H9 (cell line): ENCODE measurements at regions not wholly inside any gene's neighbourhood (a gene's known extent, or its start where the extent isn't known, plus 50 kb on each side); places are given as distances from the start of the nearest gene placed in this dataset.

ENCODE experiments used
- DNase-seq: peaks from one replicate; pipeline ENCODE4 v3.0.0-alpha.2; 2017
- H2AFZ ChIP-seq: one replicate; pipeline ENCODE4 v1.6.1; 2013; ENCODE audit warnings: mild to moderate bottlenecking, low read length, control low read depth, moderate library complexity
- H2AK5ac ChIP-seq: 2 replicates; pipeline ENCODE4 v1.6.1; 2013; ENCODE audit warnings: low read length, control low read depth, mixed read lengths; ENCODE audit not compliant: insufficient read length
- H2BK120ac ChIP-seq: one replicate; pipeline ENCODE4 v1.6.1; 2013; ENCODE audit warnings: low read depth, mild to moderate bottlenecking, low read length, control low read depth, inconsistent platforms; ENCODE audit not compliant: poor library complexity, severe bottlenecking
- H2BK12ac ChIP-seq: 2 replicates; pipeline ENCODE4 v1.6.1; 2013; ENCODE audit warnings: low read length, control low read depth, mixed read lengths, low read depth; ENCODE audit not compliant: insufficient read length
- H2BK15ac ChIP-seq: 2 replicates; pipeline ENCODE4 v1.6.1; 2013; ENCODE audit warnings: low read depth, low read length, control low read depth
- H2BK20ac ChIP-seq: one replicate; pipeline ENCODE4 v1.6.1; 2013; ENCODE audit warnings: low read depth, mild to moderate bottlenecking, low read length, control low read depth, inconsistent platforms; ENCODE audit not compliant: poor library complexity, severe bottlenecking
- H2BK5ac ChIP-seq: 2 replicates; pipeline ENCODE4 v1.6.1; 2013; ENCODE audit warnings: low read length, control low read depth, mixed read lengths; ENCODE audit not compliant: insufficient read length
- H3K14ac ChIP-seq: 2 replicates; pipeline ENCODE4 v1.6.1; 2013; ENCODE audit warnings: low read length, control low read depth; ENCODE audit not compliant: insufficient read depth
- H3K18ac ChIP-seq: 2 replicates; pipeline ENCODE4 v1.6.1; 2013; ENCODE audit warnings: low read depth, mild to moderate bottlenecking, mixed read lengths, low read length, control low read depth; ENCODE audit not compliant: insufficient read length
- H3K23ac ChIP-seq: 2 replicates; pipeline ENCODE4 v1.6.1; 2013; ENCODE audit warnings: low read length, control low read depth, mixed read lengths, low read depth; ENCODE audit not compliant: insufficient read length
- H3K23me2 ChIP-seq: 2 replicates; pipeline ENCODE4 v1.6.1; 2013; ENCODE audit warnings: low read depth, mild to moderate bottlenecking, mixed read lengths, low read length, control low read depth; ENCODE audit not compliant: insufficient read length, poor library complexity, severe bottlenecking
- H3K27ac ChIP-seq: 2 replicates; pipeline ENCODE4 v1.5.1; 2013; ENCODE audit warnings: low read length, control low read depth, mixed read lengths, low read depth; ENCODE audit not compliant: insufficient read length
- H3K27me3 ChIP-seq: 2 replicates; pipeline ENCODE4 v1.6.1; 2013; ENCODE audit warnings: low read length, control low read depth, inconsistent platforms; ENCODE audit not compliant: insufficient read depth
- H3K4ac ChIP-seq: 2 replicates; pipeline ENCODE4 v1.6.1; 2013; ENCODE audit warnings: low read depth, mild to moderate bottlenecking, control low read depth, inconsistent platforms, low read length, moderate library complexity
- H3K4me1 ChIP-seq: 2 replicates; pipeline ENCODE4 v1.6.1; 2013; ENCODE audit warnings: low read length, control low read depth, inconsistent platforms; ENCODE audit not compliant: insufficient read depth
- H3K4me2 ChIP-seq: 2 replicates; pipeline ENCODE4 v1.6.1; 2013; ENCODE audit warnings: low read length, control low read depth, mixed read lengths; ENCODE audit not compliant: insufficient read length, insufficient read depth
- H3K56ac ChIP-seq: 2 replicates; pipeline ENCODE4 v1.6.1; 2013; ENCODE audit warnings: low read depth, mild to moderate bottlenecking, mixed read lengths, low read length, control low read depth; ENCODE audit not compliant: insufficient read length
- H3K79me1 ChIP-seq: 2 replicates; pipeline ENCODE4 v1.6.1; 2013; ENCODE audit warnings: low read depth, mild to moderate bottlenecking, moderate library complexity, low read length, control low read depth, inconsistent platforms; ENCODE audit not compliant: insufficient read depth, poor library complexity, severe bottlenecking
- H3K79me2 ChIP-seq: 2 replicates; pipeline ENCODE4 v1.6.1; 2013; ENCODE audit warnings: low read length, control low read depth, inconsistent platforms; ENCODE audit not compliant: insufficient read depth
- H3K9ac ChIP-seq: 2 replicates; pipeline ENCODE4 v1.6.1; 2013; ENCODE audit warnings: low read length, control low read depth, mixed read lengths; ENCODE audit not compliant: insufficient read length; ENCODE audit errors: extremely low read depth
- H3K9me3 ChIP-seq: one replicate; pipeline ENCODE4 v1.6.1; 2013; ENCODE audit warnings: low read depth, low read length, inconsistent platforms; ENCODE audit not compliant: control insufficient read depth
- H3T11ph ChIP-seq: one replicate; pipeline ENCODE4 v1.6.1; 2013; ENCODE audit warnings: mild to moderate bottlenecking, low read length, control low read depth, inconsistent platforms
- H4K20me1 ChIP-seq: one replicate; pipeline ENCODE4 v1.6.1; 2013; ENCODE audit not compliant: control insufficient read depth, insufficient read length, insufficient read depth
- H4K5ac ChIP-seq: 2 replicates; pipeline ENCODE4 v1.6.1; 2013; ENCODE audit warnings: low read depth, mild to moderate bottlenecking, mixed read lengths, low read length, control low read depth; ENCODE audit not compliant: insufficient read length
- H4K8ac ChIP-seq: replicated peaks from 2 replicates; pipeline ENCODE4 v1.6.1; 2013; ENCODE audit warnings: low read length, control low read depth, mixed read lengths, low read depth; ENCODE audit not compliant: insufficient read length
- H4K91ac ChIP-seq: 2 replicates; pipeline ENCODE4 v1.6.1; 2013; ENCODE audit warnings: low read depth, mild to moderate bottlenecking, moderate library complexity, mixed read lengths, low read length, control low read depth; ENCODE audit not compliant: insufficient read length
- H3K27ac Mint-ChIP-seq, 3 experiments: 2 replicates in 2 of 3; 3 replicates in 1 of 3; pipeline ENCODE4 v1.8.0; 2020 to 2021; ENCODE audit warnings: mixed read lengths in 3 of 3, mild to moderate bottlenecking in 1 of 3, moderate library complexity in 1 of 3
- H3K27me3 Mint-ChIP-seq: 2 replicates; pipeline ENCODE4 v1.8.0; 2021; ENCODE audit warnings: low read depth, mild to moderate bottlenecking, moderate library complexity, mixed read lengths
- H3K36me3 Mint-ChIP-seq, 3 experiments: 2 replicates in 2 of 3; 3 replicates in 1 of 3; pipeline ENCODE4 v1.8.0; 2020 to 2021; ENCODE audit warnings: low read depth in 3 of 3, mixed read lengths in 3 of 3; ENCODE audit not compliant: insufficient read depth in 1 of 3
- H3K4me1 Mint-ChIP-seq, 2 experiments: 2 replicates each; pipeline ENCODE4 v1.8.0; 2020; ENCODE audit warnings: mixed read lengths in 2 of 2
- H3K4me3 Mint-ChIP-seq, 2 experiments: 2 replicates in 1 of 2; 3 replicates in 1 of 2; pipeline ENCODE4 v1.8.0; 2020 to 2021; ENCODE audit warnings: mild to moderate bottlenecking in 2 of 2, mixed read lengths in 2 of 2, moderate library complexity in 1 of 2
- H3K9me3 Mint-ChIP-seq, 2 experiments: 2 replicates in 1 of 2; 3 replicates in 1 of 2; pipeline ENCODE4 v1.8.0; 2020; ENCODE audit warnings: mild to moderate bottlenecking in 2 of 2, mixed read lengths in 2 of 2, moderate library complexity in 1 of 2
- WGBS: extraction: QIAGEN DNeasy Blood & Tissue Kit; methylation state at CpG from one replicate; pipeline ENCODE4 v1.1.7; 2013; ENCODE audit warnings: missing lambda C conversion rate, low lambda C conversion rate, mixed read lengths; ENCODE audit not compliant: insufficient read length; ENCODE audit errors: extremely low coverage; 5-methylcytosine and 5-hydroxymethylcytosine counted together
- TF ChIP-seq, protein P1 (sequence below): fragments of 200-600 bp; sonication (generic); conservative IDR thresholded peaks from 3 replicates; pipeline ENCODE4 v1.8.0; 2021; ENCODE audit warnings: antibody characterized with exemption, mild to moderate bottlenecking

DNA sequence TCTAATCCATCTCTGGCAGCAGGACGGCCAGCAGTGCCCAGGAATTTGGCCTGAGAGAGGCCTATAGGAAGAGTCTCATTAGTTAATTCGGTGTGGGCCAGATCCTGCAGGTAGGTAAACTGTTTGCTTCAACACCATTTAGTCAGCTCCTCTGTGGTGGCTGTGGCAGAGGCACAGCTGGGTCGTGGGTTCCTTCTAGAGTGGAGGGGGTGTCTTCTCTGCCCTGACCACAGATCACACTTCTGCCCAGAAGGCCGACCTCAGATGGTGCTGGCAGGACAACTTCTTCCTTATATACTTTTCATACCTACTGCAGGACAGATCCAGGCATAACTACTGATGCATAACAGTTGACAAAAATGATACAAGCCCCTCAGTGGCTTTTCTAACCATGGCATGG, 281.4 kb downstream of the RPS6KC1 start:
- Histone ChIP-seq H3K27ac (no peak overlapping the region), H4K91ac (no peak overlapping the region), H3K4me1 (no peaks in the 10 kb centered on the region), H2BK20ac (no peak overlapping the region), H4K8ac (no peak overlapping the region), H3K4ac (no peak overlapping the region), H4K5ac (no peak overlapping the region), H2BK15ac (no peak overlapping the region), H3K79me2 (no peaks in the 10 kb centered on the region; the same call in 1 of the 2 replicates), H3K23me2 (no peaks in the 10 kb centered on the region), H3K9me3 (no peaks in the 10 kb centered on the region), H3K79me1 (no peaks in the 10 kb centered on the region), H3K18ac (no peak overlapping the region), H2BK12ac (no peak overlapping the region), H3K56ac (no peak overlapping the region), H3T11ph (no peak overlapping the region), H4K20me1 (no peaks in the 10 kb centered on the region), H3K14ac (no peak overlapping the region), H2BK120ac (no peak overlapping the region), H3K9ac (no peak overlapping the region), H2AK5ac (no peak overlapping the region), H3K23ac (no peak overlapping the region), H2AFZ (no peak overlapping the region), H3K27me3 (no peaks in the 10 kb centered on the region), H3K4me2 (no peak overlapping the region), H2BK5ac (no peak overlapping the region)
- H3K9me3 Mint-ChIP-seq: no peaks in the 10 kb centered on the region
- no peaks in the 10 kb centered on the region for H3K27me3 Mint-ChIP-seq
- H3K36me3 Mint-ChIP-seq: no peaks in the 10 kb centered on the region
- TF ChIP-seq, protein P1, sequence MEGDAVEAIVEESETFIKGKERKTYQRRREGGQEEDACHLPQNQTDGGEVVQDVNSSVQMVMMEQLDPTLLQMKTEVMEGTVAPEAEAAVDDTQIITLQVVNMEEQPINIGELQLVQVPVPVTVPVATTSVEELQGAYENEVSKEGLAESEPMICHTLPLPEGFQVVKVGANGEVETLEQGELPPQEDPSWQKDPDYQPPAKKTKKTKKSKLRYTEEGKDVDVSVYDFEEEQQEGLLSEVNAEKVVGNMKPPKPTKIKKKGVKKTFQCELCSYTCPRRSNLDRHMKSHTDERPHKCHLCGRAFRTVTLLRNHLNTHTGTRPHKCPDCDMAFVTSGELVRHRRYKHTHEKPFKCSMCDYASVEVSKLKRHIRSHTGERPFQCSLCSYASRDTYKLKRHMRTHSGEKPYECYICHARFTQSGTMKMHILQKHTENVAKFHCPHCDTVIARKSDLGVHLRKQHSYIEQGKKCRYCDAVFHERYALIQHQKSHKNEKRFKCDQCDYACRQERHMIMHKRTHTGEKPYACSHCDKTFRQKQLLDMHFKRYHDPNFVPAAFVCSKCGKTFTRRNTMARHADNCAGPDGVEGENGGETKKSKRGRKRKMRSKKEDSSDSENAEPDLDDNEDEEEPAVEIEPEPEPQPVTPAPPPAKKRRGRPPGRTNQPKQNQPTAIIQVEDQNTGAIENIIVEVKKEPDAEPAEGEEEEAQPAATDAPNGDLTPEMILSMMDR: no peak
- DNase-seq: no peak
- WGBS: no CpG with 5 or more reads among the region's 4 CpGs
- no peak overlapping the region for H3K4me3 Mint-ChIP-seq
- no peak overlapping the region for H3K27ac Mint-ChIP-seq
- no peaks in the 10 kb centered on the region for H3K4me1 Mint-ChIP-seq
